RPMI8226 (cell line): ENCODE measurements at regions not wholly inside any gene's neighbourhood (a gene's known extent, or its start where the extent isn't known, plus 50 kb on each side); places are given as distances from the start of the nearest gene placed in this dataset.
"Not testable (repeated sequence)": the region's sequence is repeated elsewhere in the genome, so short reads cannot be mapped to it uniquely, and the experiment has no call there.

ENCODE experiments used
- DNase-seq: peaks from one replicate; pipeline ENCODE4 v3.0.0-alpha.2; 2015

- no peak for DNase-seq
Observed at GRCh38 chr14:66025779-66026178, 460.4 kb upstream of the CCDC196 start.

GRCh38 chr14:66031981-66032380 is 454.2 kb upstream of the CCDC196 start:
- DNase-seq, result not testable (repeated sequence)

- DNase-seq, result no peak
Observed at GRCh38 chr14:66032800-66033199, 453.4 kb upstream of the CCDC196 start.

- DNase-seq, result no peak
Observed at GRCh38 chr14:66036547-66036946, 449.6 kb upstream of the CCDC196 start.

- no peak for DNase-seq
Observed at GRCh38 chr14:66037361-66037760, 448.8 kb upstream of the CCDC196 start.

GRCh38 chr14:66038212-66038611 is 448.0 kb upstream of the CCDC196 start:
- no peak for DNase-seq

GRCh38 chr14:66038618-66039017 is 447.6 kb upstream of the CCDC196 start:
- no peak for DNase-seq

- no peak for DNase-seq
Observed at GRCh38 chr14:66039495-66039894, 446.7 kb upstream of the CCDC196 start.

GRCh38 chr14:66041582-66041981 is 444.6 kb upstream of the CCDC196 start:
- no peak for DNase-seq

GRCh38 chr14:66043921-66044320 is 442.2 kb upstream of the CCDC196 start:
- no peak for DNase-seq

GRCh38 chr14:66045572-66046021 is 440.6 kb upstream of the CCDC196 start:
- no peak for DNase-seq

GRCh38 chr14:66046035-66046434 is 440.1 kb upstream of the CCDC196 start:
- DNase-seq, result no peak

- DNase-seq, result no peak
Observed at GRCh38 chr14:66046591-66046990, 439.6 kb upstream of the CCDC196 start.

- no peak for DNase-seq
Observed at GRCh38 chr14:66056268-66056907, 429.8 kb upstream of the CCDC196 start.

- DNase-seq, result no peak
Observed at GRCh38 chr14:66056926-66057552, 429.1 kb upstream of the CCDC196 start.

GRCh38 chr14:66065188-66065587 is 421.0 kb upstream of the CCDC196 start:
- DNase-seq, result no peak

GRCh38 chr14:66066981-66067776 is 419.0 kb upstream of the CCDC196 start:
- DNase-seq, result no peak

- no peak for DNase-seq
Observed at GRCh38 chr14:66069036-66069435, 417.1 kb upstream of the CCDC196 start.

- no peak for DNase-seq
Observed at GRCh38 chr14:66069830-66070541, 416.2 kb upstream of the CCDC196 start.

- peak; percentile 28 for DNase-seq
Observed at GRCh38 chr14:66070542-66071319, 415.4 kb upstream of the CCDC196 start.

GRCh38 chr14:66072190-66073084 is 413.7 kb upstream of the CCDC196 start:
- no peak for DNase-seq
